Activated naive CD8-positive, alpha-beta T cell treated with anti-CD3 and anti-CD28 coated beads, Interleukin-2, amount 50 U/mL, for 24 hours (primary cell): ENCODE measurements at regions not wholly inside any gene's neighbourhood (a gene's known extent, or its start where the extent isn't known, plus 50 kb on each side); places are given as distances from the start of the nearest gene placed in this dataset.
"Not testable (repeated sequence)": the region's sequence is repeated elsewhere in the genome, so short reads cannot be mapped to it uniquely, and the experiment has no call there.

ENCODE experiments used
- ATAC-seq: fragments of 150-1000 bp; cut with Tn5 transposase; one replicate; pipeline ENCODE4 v1.10.0; 2021
- DNase-seq: peaks from one replicate; pipeline ENCODE4 v3.0.0; 2021
- H3K27ac Mint-ChIP-seq: one replicate; pipeline ENCODE4 v1.8.0; 2021; ENCODE audit warnings: mild to moderate bottlenecking, mixed read lengths
- H3K27me3 Mint-ChIP-seq: one replicate; pipeline ENCODE4 v1.8.0; 2021; ENCODE audit warnings: mixed read lengths
- H3K36me3 Mint-ChIP-seq: one replicate; pipeline ENCODE4 v1.8.0; 2021; ENCODE audit warnings: low read depth, mixed read lengths
- H3K4me1 Mint-ChIP-seq: one replicate; pipeline ENCODE4 v1.8.0; 2021; ENCODE audit warnings: mixed read lengths
- H3K4me3 Mint-ChIP-seq: one replicate; pipeline ENCODE4 v1.8.0; 2021; ENCODE audit warnings: mild to moderate bottlenecking, moderate library complexity, mixed read lengths
- H3K9me3 Mint-ChIP-seq: one replicate; pipeline ENCODE4 v1.8.0; 2021; ENCODE audit warnings: mixed read lengths

GRCh38 chr3:176378789-176379188 lies 818.5 kb downstream of the TBL1XR1 start:
- peaks cover 23% of the 10 kb centered on the region for H3K9me3 Mint-ChIP-seq
- no peak overlapping the region for H3K4me3 Mint-ChIP-seq
- H3K27me3 Mint-ChIP-seq = no peaks in the 10 kb centered on the region
- no peak for ATAC-seq
- H3K36me3 Mint-ChIP-seq = no peaks in the 10 kb centered on the region
- no peak overlapping the region for H3K27ac Mint-ChIP-seq
- DNase-seq = no peak
- H3K4me1 Mint-ChIP-seq = no peaks in the 10 kb centered on the region

- no peaks in the 10 kb centered on the region for H3K36me3 Mint-ChIP-seq
- ATAC-seq = no peak
- DNase-seq = no peak
- peaks cover 20% of the 10 kb centered on the region for H3K9me3 Mint-ChIP-seq
- H3K27me3 Mint-ChIP-seq = no peaks in the 10 kb centered on the region
- no peaks in the 10 kb centered on the region for H3K4me1 Mint-ChIP-seq
- H3K27ac Mint-ChIP-seq = no peak overlapping the region
- H3K4me3 Mint-ChIP-seq = no peak overlapping the region
These were observed 820.8 kb downstream of the TBL1XR1 start for GRCh38 chr3:176376531-176376930.

GRCh38 chr3:176375519-176375918 lies 821.8 kb downstream of the TBL1XR1 start:
- Mint-ChIP-seq H3K36me3 (no peaks in the 10 kb centered on the region), H3K4me3 (no peak overlapping the region), H3K4me1 (no peaks in the 10 kb centered on the region), H3K27ac (no peak overlapping the region), H3K9me3 (peaks cover 18% of the 10 kb centered on the region), H3K27me3 (no peaks in the 10 kb centered on the region)
- DNase-seq (no peak), ATAC-seq (no peak)

- DNase-seq = no peak
- Mint-ChIP-seq H3K9me3 (no peaks in the 10 kb centered on the region), H3K27me3 (no peaks in the 10 kb centered on the region), H3K4me3 (no peak overlapping the region), H3K27ac (no peak overlapping the region), H3K36me3 (no peaks in the 10 kb centered on the region), H3K4me1 (no peaks in the 10 kb centered on the region)
- ATAC-seq = no peak
These were observed 835.0 kb downstream of the TBL1XR1 start for GRCh38 chr3:176362191-176362731.

GRCh38 chr3:176359211-176359610 lies 838.1 kb downstream of the TBL1XR1 start:
- H3K9me3 Mint-ChIP-seq = no peaks in the 10 kb centered on the region
- no peak overlapping the region for H3K27ac Mint-ChIP-seq
- no peak for ATAC-seq
- DNase-seq = no peak
- no peak overlapping the region for H3K4me3 Mint-ChIP-seq
- H3K27me3 Mint-ChIP-seq = no peaks in the 10 kb centered on the region
- H3K36me3 Mint-ChIP-seq = no peaks in the 10 kb centered on the region
- H3K4me1 Mint-ChIP-seq = no peaks in the 10 kb centered on the region

- no peak overlapping the region for H3K4me3 Mint-ChIP-seq
- H3K36me3 Mint-ChIP-seq = no peaks in the 10 kb centered on the region
- H3K9me3 Mint-ChIP-seq = no peaks in the 10 kb centered on the region
- ATAC-seq (no peak), DNase-seq (no peak)
- H3K27ac Mint-ChIP-seq = no peak overlapping the region
- H3K27me3 Mint-ChIP-seq = no peaks in the 10 kb centered on the region
- H3K4me1 Mint-ChIP-seq = no peaks in the 10 kb centered on the region
These were observed 839.4 kb downstream of the TBL1XR1 start for GRCh38 chr3:176357891-176358290.

- Mint-ChIP-seq H3K9me3 (peaks cover 7% of the 10 kb centered on the region), H3K27ac (no peak overlapping the region), H3K27me3 (no peaks in the 10 kb centered on the region), H3K4me3 (no peak overlapping the region), H3K4me1 (no peaks in the 10 kb centered on the region), H3K36me3 (no peaks in the 10 kb centered on the region)
- DNase-seq (no peak), ATAC-seq (no peak)
These were observed 842.4 kb downstream of the TBL1XR1 start for GRCh38 chr3:176354843-176355242.

GRCh38 chr3:176352716-176353334 lies 844.5 kb downstream of the TBL1XR1 start:
- Mint-ChIP-seq H3K27me3 (no peaks in the 10 kb centered on the region), H3K27ac (no peak overlapping the region), H3K36me3 (no peaks in the 10 kb centered on the region), H3K4me1 (no peaks in the 10 kb centered on the region), H3K4me3 (no peak overlapping the region), H3K9me3 (peaks cover 8% of the 10 kb centered on the region)
- DNase-seq = no peak
- no peak for ATAC-seq

GRCh38 chr3:176351408-176351807 lies 845.9 kb downstream of the TBL1XR1 start:
- no peak for ATAC-seq
- H3K27ac Mint-ChIP-seq = no peak overlapping the region
- H3K27me3 Mint-ChIP-seq = no peaks in the 10 kb centered on the region
- H3K4me1 Mint-ChIP-seq = no peaks in the 10 kb centered on the region
- H3K9me3 Mint-ChIP-seq = peaks cover 11% of the 10 kb centered on the region
- no peak for DNase-seq
- H3K4me3 Mint-ChIP-seq = no peak overlapping the region
- H3K36me3 Mint-ChIP-seq = no peaks in the 10 kb centered on the region

GRCh38 chr3:176349706-176350105 lies 847.6 kb downstream of the TBL1XR1 start:
- Mint-ChIP-seq H3K27ac (no peak overlapping the region), H3K9me3 (peaks cover 13% of the 10 kb centered on the region), H3K36me3 (no peaks in the 10 kb centered on the region), H3K4me1 (no peaks in the 10 kb centered on the region), H3K4me3 (no peak overlapping the region), H3K27me3 (no peaks in the 10 kb centered on the region)
- ATAC-seq (no peak), DNase-seq (no peak)

- no peak for DNase-seq
- H3K9me3 Mint-ChIP-seq = peaks cover 18% of the 10 kb centered on the region
These were observed 849.7 kb downstream of the TBL1XR1 start for GRCh38 chr3:176347424-176348146.

GRCh38 chr3:176341963-176342362 lies 855.3 kb downstream of the TBL1XR1 start:
- H3K9me3 Mint-ChIP-seq = peaks cover 14% of the 10 kb centered on the region
- no peaks in the 10 kb centered on the region for H3K36me3 Mint-ChIP-seq
- H3K4me1 Mint-ChIP-seq = no peaks in the 10 kb centered on the region
- DNase-seq (no peak), ATAC-seq (no peak)
- H3K27me3 Mint-ChIP-seq = no peaks in the 10 kb centered on the region
- H3K27ac Mint-ChIP-seq = no peak overlapping the region
- no peak overlapping the region for H3K4me3 Mint-ChIP-seq

More at GRCh38 chr3:176347424-176348146, 849.7 kb downstream of the TBL1XR1 start:
- H3K4me3 Mint-ChIP-seq = no peak overlapping the region
- ATAC-seq = no peak
- no peaks in the 10 kb centered on the region for H3K4me1 Mint-ChIP-seq
- no peak overlapping the region for H3K27ac Mint-ChIP-seq
- no peaks in the 10 kb centered on the region for H3K27me3 Mint-ChIP-seq
- H3K36me3 Mint-ChIP-seq = no peaks in the 10 kb centered on the region

GRCh38 chr3:176328666-176329065 lies 868.6 kb downstream of the TBL1XR1 start:
- ATAC-seq (no peak), DNase-seq (no peak)
- H3K4me1 Mint-ChIP-seq = no peaks in the 10 kb centered on the region
- no peak overlapping the region for H3K27ac Mint-ChIP-seq
- H3K4me3 Mint-ChIP-seq = no peak overlapping the region
- H3K27me3 Mint-ChIP-seq = no peaks in the 10 kb centered on the region
- H3K9me3 Mint-ChIP-seq = peaks cover 8% of the 10 kb centered on the region
- H3K36me3 Mint-ChIP-seq = no peaks in the 10 kb centered on the region

- H3K9me3 Mint-ChIP-seq = peaks cover 11% of the 10 kb centered on the region
- H3K36me3 Mint-ChIP-seq = no peaks in the 10 kb centered on the region
These were observed 869.1 kb downstream of the TBL1XR1 start for GRCh38 chr3:176328198-176328597.

GRCh38 chr3:176326894-176327490 lies 870.3 kb downstream of the TBL1XR1 start:
- ATAC-seq, H3K27me3 Mint-ChIP-seq, H3K4me3 Mint-ChIP-seq, H3K27ac Mint-ChIP-seq, DNase-seq, H3K36me3 Mint-ChIP-seq, H3K4me1 Mint-ChIP-seq: not testable (repeated sequence)
- H3K9me3 Mint-ChIP-seq = peaks cover 12% of the 10 kb centered on the region

More at GRCh38 chr3:176328198-176328597, 869.1 kb downstream of the TBL1XR1 start:
- Mint-ChIP-seq H3K4me3 (no peak overlapping the region), H3K27me3 (no peaks in the 10 kb centered on the region), H3K4me1 (no peaks in the 10 kb centered on the region), H3K27ac (no peak overlapping the region)
- ATAC-seq (no peak), DNase-seq (no peak)
